ENCODE measurements at regions not wholly inside any gene's neighbourhood (a gene's known extent, or its start where the extent isn't known, plus 50 kb on each side); places are given as distances from the start of the nearest gene placed in this dataset.

GRCh38 chr9:78866207-78867132 is 569.5 kb downstream of the PSAT1 start:
- DNase-seq (ENCODE audit: low spot score) = no peak

- DNase-seq (ENCODE audit: low spot score) = no peak
Measured at GRCh38 chr9:78871086-78871451, 574.1 kb downstream of the PSAT1 start.

GRCh38 chr9:78871452-78872331 is 574.8 kb downstream of the PSAT1 start:
- no peak for DNase-seq (ENCODE audit: low spot score)

- no peak for DNase-seq (ENCODE audit: low spot score)
Measured at GRCh38 chr9:78874061-78874460, 577.1 kb downstream of the PSAT1 start.

GRCh38 chr9:78879324-78880100 is 582.6 kb downstream of the PSAT1 start:
- DNase-seq (ENCODE audit: low spot score) = no peak

GRCh38 chr9:78881295-78881694 is 584.4 kb downstream of the PSAT1 start:
- DNase-seq (ENCODE audit: low spot score) = no peak

GRCh38 chr9:78882481-78882880 is 585.6 kb downstream of the PSAT1 start:
- no peak for DNase-seq (ENCODE audit: low spot score)

GRCh38 chr9:78884611-78885150 is 587.8 kb downstream of the PSAT1 start:
- DNase-seq (ENCODE audit: low spot score) = no peak

- DNase-seq (ENCODE audit: low spot score) = no peak
Measured at GRCh38 chr9:78892182-78892581, 595.3 kb downstream of the PSAT1 start.

GRCh38 chr9:78892769-78893168 is 595.8 kb downstream of the PSAT1 start:
- no peak for DNase-seq (ENCODE audit: low spot score)

GRCh38 chr9:78893774-78894401 is 597.0 kb downstream of the PSAT1 start:
- no peak for DNase-seq (ENCODE audit: low spot score)

- DNase-seq (ENCODE audit: low spot score) = no peak
Measured at GRCh38 chr9:78896479-78896878, 599.6 kb downstream of the PSAT1 start.

- no peak for DNase-seq (ENCODE audit: low spot score)
Measured at GRCh38 chr9:78898234-78898633, 601.3 kb downstream of the PSAT1 start.

GRCh38 chr9:78899006-78899405 is 602.1 kb downstream of the PSAT1 start:
- DNase-seq (ENCODE audit: low spot score) = no peak

- DNase-seq (ENCODE audit: low spot score) = no peak
Measured at GRCh38 chr9:78900500-78900899, 603.6 kb downstream of the PSAT1 start.

- DNase-seq (ENCODE audit: low spot score) = no peak
Measured at GRCh38 chr9:78902051-78902450, 605.1 kb downstream of the PSAT1 start.

- DNase-seq (ENCODE audit: low spot score) = no peak
Measured at GRCh38 chr9:78903581-78903980, 606.7 kb downstream of the PSAT1 start.

GRCh38 chr9:78904686-78905085 is 607.8 kb downstream of the PSAT1 start:
- no peak for DNase-seq (ENCODE audit: low spot score)

- no peak for DNase-seq (ENCODE audit: low spot score)
Measured at GRCh38 chr9:78905387-78905786, 608.5 kb downstream of the PSAT1 start.

- DNase-seq (ENCODE audit: low spot score) = no peak
Measured at GRCh38 chr9:78905986-78906755, 609.2 kb downstream of the PSAT1 start.

GRCh38 chr9:78909566-78909965 is 612.6 kb downstream of the PSAT1 start:
- DNase-seq (ENCODE audit: low spot score) = no peak

All from left forelimb (tissue), 1 donor.